Stomach smooth muscle (tissue), 2 donors: ENCODE measurements at regions not wholly inside any gene's neighbourhood (a gene's known extent, or its start where the extent isn't known, plus 50 kb on each side); places are given as distances from the start of the nearest gene placed in this dataset.
"Not testable (repeated sequence)": the region's sequence is repeated elsewhere in the genome, so short reads cannot be mapped to it uniquely, and the experiment has no call there.

ENCODE experiments used
- H3K27ac ChIP-seq: one replicate; pipeline ENCODE4 v1.7.0; 2013; ENCODE audit warnings: mild to moderate bottlenecking, low read length, inconsistent platforms
- H3K27me3 ChIP-seq, 2 donors: one replicate each; pipeline ENCODE4 v1.7.0; 2013; ENCODE audit warnings: low read length in 2 of 2; ENCODE audit not compliant: insufficient read depth in 2 of 2, control insufficient read depth in 1 of 2
- H3K36me3 ChIP-seq, 2 donors: one replicate each; pipeline ENCODE4 v1.7.0; 2013; ENCODE audit warnings: low read length in 2 of 2; ENCODE audit not compliant: control insufficient read depth in 2 of 2, insufficient read depth in 2 of 2
- H3K4me1 ChIP-seq: one replicate; pipeline ENCODE4 v1.7.0; 2013; ENCODE audit warnings: low read length; ENCODE audit not compliant: control insufficient read depth, insufficient read depth
- H3K4me3 ChIP-seq, 2 donors: one replicate each; pipeline ENCODE4 v1.7.0; 2013; ENCODE audit warnings: low read length in 2 of 2
- H3K9ac ChIP-seq, 2 donors: one replicate each; pipeline ENCODE4 v1.7.0; 2013; ENCODE audit warnings: low read length in 2 of 2, mild to moderate bottlenecking in 1 of 2
- H3K9me3 ChIP-seq, 2 donors: one replicate each; pipeline ENCODE4 v1.7.0; 2013; ENCODE audit warnings: low read length in 2 of 2; ENCODE audit not compliant: control insufficient read depth in 2 of 2
- donor health status: healthy.
- donor health status: Pancreatic carcinoma.

GRCh38 chr17:13659051-13659450 is 57.3 kb upstream of the HS3ST3A1 start:
- H3K4me3 ChIP-seq, H3K4me1 ChIP-seq, H3K27me3 ChIP-seq, H3K9me3 ChIP-seq, H3K36me3 ChIP-seq, H3K27ac ChIP-seq, H3K9ac ChIP-seq: not testable (repeated sequence)

GRCh38 chr17:13665872-13666635 is 64.3 kb upstream of the HS3ST3A1 start:
- H3K9ac ChIP-seq: no peak overlapping the region
- H3K36me3 ChIP-seq: no peaks in the 10 kb centered on the region
- no peak overlapping the region for H3K27ac ChIP-seq
- H3K9me3 ChIP-seq: peaks cover 0 to 11% of the 10 kb centered on the region in 2 donors
- no peaks in the 10 kb centered on the region for H3K27me3 ChIP-seq
- H3K4me1 ChIP-seq: no peaks in the 10 kb centered on the region
- H3K4me3 ChIP-seq: no peak overlapping the region

GRCh38 chr17:13671341-13671740 is 69.6 kb upstream of the HS3ST3A1 start:
- no peak overlapping the region for H3K9ac ChIP-seq
- peaks cover 0 to 11% of the 10 kb centered on the region in 2 donors for H3K9me3 ChIP-seq
- H3K36me3 ChIP-seq: no peaks in the 10 kb centered on the region
- H3K27ac ChIP-seq: no peak overlapping the region
- peaks cover 0 to 2% of the 10 kb centered on the region in 2 donors for H3K27me3 ChIP-seq
- no peaks in the 10 kb centered on the region for H3K4me1 ChIP-seq
- H3K4me3 ChIP-seq: no peak overlapping the region

GRCh38 chr17:13671771-13672170 is 70.0 kb upstream of the HS3ST3A1 start:
- H3K9ac ChIP-seq: no peak overlapping the region
- no peak overlapping the region for H3K4me3 ChIP-seq
- peaks cover 0 to 2% of the 10 kb centered on the region in 2 donors for H3K27me3 ChIP-seq
- no peaks in the 10 kb centered on the region for H3K36me3 ChIP-seq
- H3K27ac ChIP-seq: no peak overlapping the region
- peaks cover 0 to 11% of the 10 kb centered on the region in 2 donors for H3K9me3 ChIP-seq
- no peaks in the 10 kb centered on the region for H3K4me1 ChIP-seq

- Histone ChIP-seq H3K9ac (no peak overlapping the region), H3K4me3 (no peak overlapping the region), H3K27ac (no peak overlapping the region), H3K27me3 (no peaks in the 10 kb centered on the region), H3K36me3 (no peaks in the 10 kb centered on the region), H3K9me3 (no peaks in the 10 kb centered on the region), H3K4me1 (no peaks in the 10 kb centered on the region)
Observed at GRCh38 chr17:13678361-13678760, 76.6 kb upstream of the HS3ST3A1 start.

DNA sequence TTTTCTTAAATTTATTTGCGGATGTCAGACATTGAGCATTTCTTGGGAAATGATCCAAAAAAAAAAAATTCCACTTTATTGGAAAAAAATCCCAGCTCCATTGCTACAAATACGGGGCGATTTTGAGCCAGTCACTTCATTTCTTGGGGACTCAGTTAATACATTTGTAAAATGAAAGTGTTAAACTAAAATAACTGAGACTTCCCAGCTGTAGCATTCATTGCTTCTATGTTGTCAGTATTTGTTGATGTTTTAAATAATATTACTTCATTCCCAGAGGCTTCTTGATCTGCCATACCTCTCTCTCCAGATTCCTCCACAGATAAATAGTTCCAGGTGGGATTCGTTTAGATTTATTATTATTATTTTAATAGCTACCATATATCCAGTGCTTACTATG is 77.1 kb upstream of the HS3ST3A1 start:
- no peak overlapping the region for H3K27ac ChIP-seq
- H3K9me3 ChIP-seq: no peaks in the 10 kb centered on the region
- H3K4me1 ChIP-seq: no peaks in the 10 kb centered on the region
- no peaks in the 10 kb centered on the region for H3K36me3 ChIP-seq
- no peak overlapping the region for H3K9ac ChIP-seq
- H3K4me3 ChIP-seq: no peak overlapping the region
- H3K27me3 ChIP-seq: no peaks in the 10 kb centered on the region

- Histone ChIP-seq H3K36me3 (no peaks in the 10 kb centered on the region), H3K4me3 (no peak overlapping the region), H3K9me3 (no peaks in the 10 kb centered on the region), H3K4me1 (no peaks in the 10 kb centered on the region), H3K27ac (no peak overlapping the region), H3K27me3 (no peaks in the 10 kb centered on the region), H3K9ac (no peak overlapping the region)
Observed at GRCh38 chr17:13688716-13689115, 87.0 kb upstream of the HS3ST3A1 start.

DNA sequence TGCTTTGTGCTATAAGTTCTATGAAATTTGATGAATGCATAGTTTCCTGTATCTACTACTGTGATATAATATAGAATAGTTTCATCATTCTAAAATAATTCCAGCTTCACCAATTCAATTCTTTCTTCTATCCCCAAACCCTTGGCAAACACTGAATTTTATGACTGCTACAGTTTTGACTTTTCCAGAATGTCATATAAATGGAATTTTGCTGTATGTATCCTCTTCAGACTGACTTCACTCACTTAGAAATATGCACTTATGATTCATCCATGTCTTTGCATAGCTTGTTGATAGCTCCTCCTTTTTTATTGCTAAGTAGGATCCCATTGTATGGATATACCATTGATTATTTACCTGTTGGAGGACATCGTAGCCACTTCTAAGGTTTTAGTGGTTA is 89.1 kb upstream of the HS3ST3A1 start:
- no peaks in the 10 kb centered on the region for H3K9me3 ChIP-seq
- H3K9ac ChIP-seq: no peak overlapping the region
- H3K4me3 ChIP-seq: no peak overlapping the region
- no peaks in the 10 kb centered on the region for H3K36me3 ChIP-seq
- no peaks in the 10 kb centered on the region for H3K4me1 ChIP-seq
- H3K27ac ChIP-seq: no peak overlapping the region
- H3K27me3 ChIP-seq: no peaks in the 10 kb centered on the region

DNA sequence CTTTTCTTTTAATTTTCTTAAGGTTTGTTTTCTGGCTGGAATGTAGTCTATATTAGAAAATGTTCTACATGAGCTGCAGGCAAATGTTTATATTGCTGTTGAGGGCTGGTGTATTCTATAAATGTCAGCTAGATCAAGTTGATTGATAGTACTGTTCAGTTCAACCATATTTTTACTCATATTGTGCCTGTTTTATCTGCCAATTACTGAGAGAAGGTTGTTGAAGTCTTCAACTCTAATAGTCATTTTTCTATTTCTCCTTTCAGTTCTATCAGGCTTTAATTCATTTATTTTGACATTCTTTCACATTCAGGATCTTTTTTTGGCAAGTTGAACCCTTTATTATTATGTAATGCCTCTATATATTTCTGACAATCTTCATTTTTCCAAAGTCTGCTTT is 93.2 kb upstream of the HS3ST3A1 start:
- Histone ChIP-seq H3K36me3 (no peaks in the 10 kb centered on the region), H3K9me3 (no peaks in the 10 kb centered on the region), H3K4me1 (no peaks in the 10 kb centered on the region), H3K9ac (no peak overlapping the region), H3K4me3 (no peak overlapping the region), H3K27me3 (no peaks in the 10 kb centered on the region), H3K27ac (no peak overlapping the region)

- no peaks in the 10 kb centered on the region for H3K4me1 ChIP-seq
- H3K36me3 ChIP-seq: no peaks in the 10 kb centered on the region
- H3K27ac ChIP-seq: no peak overlapping the region
- H3K4me3 ChIP-seq: no peak overlapping the region
- no peak overlapping the region for H3K9ac ChIP-seq
- no peaks in the 10 kb centered on the region for H3K27me3 ChIP-seq
- H3K9me3 ChIP-seq: no peaks in the 10 kb centered on the region
Observed at GRCh38 chr17:13698832-13699231, 97.1 kb upstream of the HS3ST3A1 start.

DNA sequence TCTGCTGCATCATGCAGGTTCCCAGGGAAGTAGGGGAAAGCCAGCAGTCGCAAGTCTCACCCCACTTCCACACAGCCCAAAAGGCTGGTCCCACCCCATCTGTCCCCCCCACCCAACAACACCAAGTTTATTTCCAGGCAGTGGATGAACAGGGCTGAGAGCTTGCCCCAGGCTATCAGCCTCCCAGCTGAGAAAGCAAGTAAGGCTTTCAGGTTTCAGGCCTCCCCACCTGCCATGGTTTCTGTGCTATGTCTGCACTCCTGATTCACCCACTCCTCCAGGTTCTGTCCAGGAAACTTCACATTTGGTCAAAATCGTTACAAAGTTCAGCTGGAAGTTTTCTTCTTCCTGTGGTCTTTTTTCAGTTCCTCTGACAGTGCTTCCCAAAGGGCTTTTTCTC is 97.5 kb upstream of the HS3ST3A1 start:
- no peaks in the 10 kb centered on the region for H3K36me3 ChIP-seq
- no peaks in the 10 kb centered on the region for H3K27me3 ChIP-seq

More for the DNA sequence above, 97.5 kb upstream of the HS3ST3A1 start:
- Histone ChIP-seq H3K27ac (no peak overlapping the region), H3K4me1 (no peaks in the 10 kb centered on the region), H3K4me3 (no peak overlapping the region), H3K9ac (no peak overlapping the region), H3K9me3 (no peaks in the 10 kb centered on the region)
